Neural crest cell (in vitro differentiated cells): ENCODE measurements at regions not wholly inside any gene's neighbourhood (a gene's known extent, or its start where the extent isn't known, plus 50 kb on each side); places are given as distances from the start of the nearest gene placed in this dataset.
A peak's percentile ranks its signal among the peaks of the same experiment; 100 is the strongest.

Source experiments
- DNase-seq: peaks from one replicate; pipeline ENCODE4 v3.0.0; 2021; ENCODE audit warnings: low read depth, mixed read lengths, low spot score
- H3K27ac Mint-ChIP-seq: one replicate; pipeline ENCODE4 v1.8.0; 2021; ENCODE audit warnings: mild to moderate bottlenecking, mixed read lengths; ENCODE audit not compliant: unreplicated experiment
- H3K27me3 Mint-ChIP-seq: 2 replicates; pipeline ENCODE4 v1.8.0; 2021; ENCODE audit warnings: low read depth, mild to moderate bottlenecking, mixed read lengths
- H3K36me3 Mint-ChIP-seq: 2 replicates; pipeline ENCODE4 v1.8.0; 2021; ENCODE audit warnings: low read depth, mild to moderate bottlenecking, mixed read lengths
- H3K4me1 Mint-ChIP-seq: 2 replicates; pipeline ENCODE4 v1.8.0; 2021; ENCODE audit warnings: mixed read lengths
- H3K4me3 Mint-ChIP-seq: one replicate; pipeline ENCODE4 v1.8.0; 2021; ENCODE audit warnings: mild to moderate bottlenecking, mixed read lengths
- H3K9me3 Mint-ChIP-seq: 2 replicates; pipeline ENCODE4 v1.8.0; 2021; ENCODE audit warnings: mixed read lengths
- TF ChIP-seq, protein P1 (sequence below): fragments of 200-600 bp; sonication (generic); conservative IDR thresholded peaks from 2 replicates; pipeline ENCODE4 v1.5.0; 2021; ENCODE audit warnings: antibody characterized with exemption, mild to moderate bottlenecking

DNA sequence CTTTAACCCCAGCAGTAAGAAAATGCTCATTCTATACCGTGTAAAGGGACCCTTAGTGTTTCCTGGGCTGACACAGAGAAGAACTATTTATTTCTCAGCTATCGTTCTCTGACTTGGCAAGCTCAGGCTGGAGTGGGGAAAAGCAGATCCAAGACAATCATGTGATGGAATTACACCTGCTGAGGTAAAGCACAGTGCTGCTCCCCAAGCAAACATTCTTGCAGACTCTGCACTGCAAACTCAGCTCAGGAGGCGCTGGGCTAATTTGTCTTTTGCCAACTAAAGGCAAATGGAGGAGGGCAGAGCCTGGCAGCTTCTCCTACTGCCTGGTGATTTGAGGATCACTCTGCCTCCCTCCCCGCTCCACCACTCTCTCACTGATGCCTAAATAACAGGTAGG is 57.8 kb upstream of the FUT8 start:
- H3K9me3 Mint-ChIP-seq, result no peaks in the 10 kb centered on the region
- H3K27ac Mint-ChIP-seq, result no peak overlapping the region
- no peaks in the 10 kb centered on the region for H3K4me1 Mint-ChIP-seq
- H3K27me3 Mint-ChIP-seq, result no peaks in the 10 kb centered on the region
- TF ChIP-seq, protein P1, sequence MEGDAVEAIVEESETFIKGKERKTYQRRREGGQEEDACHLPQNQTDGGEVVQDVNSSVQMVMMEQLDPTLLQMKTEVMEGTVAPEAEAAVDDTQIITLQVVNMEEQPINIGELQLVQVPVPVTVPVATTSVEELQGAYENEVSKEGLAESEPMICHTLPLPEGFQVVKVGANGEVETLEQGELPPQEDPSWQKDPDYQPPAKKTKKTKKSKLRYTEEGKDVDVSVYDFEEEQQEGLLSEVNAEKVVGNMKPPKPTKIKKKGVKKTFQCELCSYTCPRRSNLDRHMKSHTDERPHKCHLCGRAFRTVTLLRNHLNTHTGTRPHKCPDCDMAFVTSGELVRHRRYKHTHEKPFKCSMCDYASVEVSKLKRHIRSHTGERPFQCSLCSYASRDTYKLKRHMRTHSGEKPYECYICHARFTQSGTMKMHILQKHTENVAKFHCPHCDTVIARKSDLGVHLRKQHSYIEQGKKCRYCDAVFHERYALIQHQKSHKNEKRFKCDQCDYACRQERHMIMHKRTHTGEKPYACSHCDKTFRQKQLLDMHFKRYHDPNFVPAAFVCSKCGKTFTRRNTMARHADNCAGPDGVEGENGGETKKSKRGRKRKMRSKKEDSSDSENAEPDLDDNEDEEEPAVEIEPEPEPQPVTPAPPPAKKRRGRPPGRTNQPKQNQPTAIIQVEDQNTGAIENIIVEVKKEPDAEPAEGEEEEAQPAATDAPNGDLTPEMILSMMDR, result no peak
- no peak overlapping the region for H3K4me3 Mint-ChIP-seq
- no peaks in the 10 kb centered on the region for H3K36me3 Mint-ChIP-seq
- DNase-seq, result no peak

DNA sequence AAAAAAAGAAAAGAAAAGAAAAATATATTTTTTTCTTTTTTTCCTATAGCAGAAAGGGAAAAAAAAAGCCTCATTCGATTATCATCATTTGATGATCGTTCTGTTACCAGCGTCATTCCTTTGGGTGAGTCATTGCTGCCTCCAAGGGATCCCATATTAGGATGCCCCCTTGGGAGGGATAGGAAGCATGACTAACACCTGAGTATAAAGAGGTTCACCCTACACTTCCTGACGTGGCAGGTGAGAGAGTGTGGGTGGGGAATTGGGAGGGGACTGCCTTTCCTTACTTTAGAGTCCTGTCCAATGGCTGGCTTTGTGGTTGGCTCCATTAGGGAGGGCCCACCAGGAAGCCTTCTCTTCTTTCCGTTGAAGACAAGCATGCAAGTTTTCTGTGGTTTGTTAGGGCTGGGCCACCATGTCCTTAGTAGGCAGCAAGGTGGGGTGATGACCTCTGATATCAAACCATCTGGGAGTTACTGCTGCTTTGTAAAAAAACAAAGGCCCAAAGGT is 56.1 kb upstream of the FUT8 start:
- no peak overlapping the region for H3K4me3 Mint-ChIP-seq
- H3K4me1 Mint-ChIP-seq, result no peaks in the 10 kb centered on the region
- H3K27ac Mint-ChIP-seq, result no peak overlapping the region
- no peaks in the 10 kb centered on the region for H3K36me3 Mint-ChIP-seq
- H3K9me3 Mint-ChIP-seq, result no peaks in the 10 kb centered on the region
- no peaks in the 10 kb centered on the region for H3K27me3 Mint-ChIP-seq
- DNase-seq, result no peak
- TF ChIP-seq, protein P1, result no peak

DNA sequence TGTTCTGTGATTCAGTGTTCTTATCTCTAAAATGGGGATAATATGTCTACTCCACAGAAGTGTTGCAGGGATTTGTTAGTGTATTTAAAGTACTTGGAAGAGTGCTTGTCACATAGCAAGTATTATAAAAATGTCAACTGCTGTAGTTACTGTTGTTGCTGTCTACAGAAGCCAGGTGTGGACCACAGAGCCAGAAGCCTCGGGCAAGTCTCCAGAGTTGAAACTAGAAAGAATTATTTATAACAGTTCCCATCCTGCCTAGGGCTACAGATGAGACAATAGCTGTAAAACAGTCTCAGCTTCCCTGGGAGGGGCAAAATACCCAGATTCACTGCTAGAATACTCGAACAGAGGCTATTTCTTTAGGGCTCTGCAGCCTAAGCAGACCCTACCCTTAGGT is 55.4 kb upstream of the FUT8 start:
- Mint-ChIP-seq H3K9me3 (no peaks in the 10 kb centered on the region), H3K36me3 (no peaks in the 10 kb centered on the region), H3K4me1 (peaks cover 5% of the 10 kb centered on the region), H3K4me3 (no peak overlapping the region), H3K27ac (no peak overlapping the region), H3K27me3 (no peaks in the 10 kb centered on the region)
- TF ChIP-seq, protein P1, result no peak
- DNase-seq, result no peak

DNA sequence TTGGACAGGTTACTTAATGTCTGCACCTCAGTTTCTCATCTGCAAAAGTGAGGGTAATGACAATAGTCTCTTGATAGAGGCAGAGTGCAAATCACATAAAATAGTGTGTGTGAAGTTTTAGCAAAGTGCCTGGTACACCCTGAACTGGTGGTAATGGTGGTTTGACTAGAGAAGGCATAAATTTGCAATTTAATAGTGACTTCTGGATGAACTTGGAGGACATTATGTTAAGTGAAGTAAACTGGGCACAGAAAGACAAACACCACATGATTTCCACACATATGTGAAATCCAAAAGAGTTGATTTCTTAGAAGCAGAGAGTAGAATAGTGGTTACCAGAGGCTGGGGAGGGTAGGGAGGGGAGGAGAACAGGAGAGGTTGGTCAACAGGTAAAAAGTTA is 54.8 kb upstream of the FUT8 start:
- Mint-ChIP-seq H3K4me1 (peaks cover 6% of the 10 kb centered on the region), H3K36me3 (no peaks in the 10 kb centered on the region), H3K27ac (no peak overlapping the region), H3K4me3 (no peak overlapping the region), H3K9me3 (no peaks in the 10 kb centered on the region), H3K27me3 (no peaks in the 10 kb centered on the region)
- TF ChIP-seq, protein P1, result no peak
- DNase-seq, result no peak

DNA sequence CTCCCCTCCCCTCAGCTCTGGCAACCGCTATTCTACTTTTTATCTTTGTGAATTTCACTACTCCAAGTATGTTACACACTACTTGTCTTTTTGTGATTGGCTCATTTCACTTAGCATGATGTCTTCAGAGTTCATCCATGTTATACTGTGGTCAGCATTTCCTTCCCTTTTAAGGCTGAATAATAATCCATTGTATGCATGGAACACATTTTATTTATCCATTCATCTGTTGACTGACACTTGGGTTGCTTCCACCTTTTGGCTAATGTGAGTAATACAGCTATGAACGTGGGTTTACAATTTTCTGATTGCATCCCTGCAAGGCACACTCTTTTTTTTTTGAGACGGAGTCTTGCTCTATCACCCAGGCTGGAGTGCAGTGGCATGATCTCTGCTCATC is 53.0 kb upstream of the FUT8 start:
- no peaks in the 10 kb centered on the region for H3K36me3 Mint-ChIP-seq
- H3K27ac Mint-ChIP-seq, result no peak overlapping the region
- H3K9me3 Mint-ChIP-seq, result no peaks in the 10 kb centered on the region
- no peak for DNase-seq
- peaks cover 6% of the 10 kb centered on the region for H3K4me1 Mint-ChIP-seq
- H3K27me3 Mint-ChIP-seq, result no peaks in the 10 kb centered on the region
- TF ChIP-seq, protein P1, result peak; percentile 24
- H3K4me3 Mint-ChIP-seq, result no peak overlapping the region
